HEK293 (cell line): ENCODE measurements at regions not wholly inside any gene's neighbourhood (a gene's known extent, or its start where the extent isn't known, plus 50 kb on each side); places are given as distances from the start of the nearest gene placed in this dataset.

Experiments
- CTCF ChIP-seq: fragments of 450-650 bp; formaldehyde crosslinking; IDR thresholded peaks from 2 replicates; pipeline ENCODE4 v1.5.1; 2016; ENCODE audit warnings: missing biosample characterization, missing genetic modification characterization
- GFI1B ChIP-seq: fragments of 450-650 bp; formaldehyde crosslinking; IDR thresholded peaks from 2 replicates; pipeline ENCODE4 v1.5.1; 2016; ENCODE audit warnings: missing biosample characterization, missing genetic modification characterization
- HOXA7 ChIP-seq: sonication (generic); formaldehyde crosslinking; IDR thresholded peaks from 2 replicates; pipeline ENCODE4 v1.8.1; 2022; ENCODE audit warnings: missing genetic modification reagents, borderline replicate concordance
- IKZF3 ChIP-seq: fragments of 450-650 bp; IDR thresholded peaks from 2 replicates; pipeline ENCODE4 v1.5.0; 2018; ENCODE audit warnings: missing biosample characterization, mild to moderate bottlenecking, missing genetic modification characterization, moderate library complexity
- KLF1 ChIP-seq: fragments of 450-650 bp; formaldehyde crosslinking; IDR thresholded peaks from 2 replicates; pipeline ENCODE4 v1.5.1; 2016; ENCODE audit warnings: missing biosample characterization, missing genetic modification characterization
- YY1 ChIP-seq: fragments of 450-650 bp; formaldehyde crosslinking; IDR thresholded peaks from 2 replicates; pipeline ENCODE4 v1.5.1; 2018; ENCODE audit warnings: missing biosample characterization, missing genetic modification characterization
- ZBTB21 ChIP-seq: fragments of 450-650 bp; formaldehyde crosslinking; IDR thresholded peaks from 2 replicates; pipeline ENCODE4 v1.5.1; 2017; ENCODE audit warnings: missing biosample characterization, missing genetic modification characterization
- ZBTB6 ChIP-seq: fragments of 450-650 bp; formaldehyde crosslinking; IDR thresholded peaks from 2 replicates; pipeline ENCODE4 v1.5.1; 2017; ENCODE audit warnings: missing biosample characterization, missing genetic modification characterization
- ZFP3 ChIP-seq: fragments of 450-650 bp; formaldehyde crosslinking; IDR thresholded peaks from 2 replicates; pipeline ENCODE4 v1.5.1; 2016; ENCODE audit warnings: low read depth, missing biosample characterization, missing genetic modification characterization
- ZNF174 ChIP-seq: fragments of 450-650 bp; formaldehyde crosslinking; IDR thresholded peaks from 2 replicates; pipeline ENCODE4 v1.5.0; 2017; ENCODE audit warnings: missing biosample characterization, mild to moderate bottlenecking, missing genetic modification characterization
- ZNF549 ChIP-seq: fragments of 450-650 bp; IDR thresholded peaks from 2 replicates; pipeline ENCODE4 v1.5.1; 2018; ENCODE audit warnings: missing biosample characterization, missing genetic modification characterization, mild to moderate bottlenecking, inconsistent platforms, moderate library complexity
- ZNF560 ChIP-seq: fragments of 450-650 bp; formaldehyde crosslinking; IDR thresholded peaks from 2 replicates; pipeline ENCODE4 v1.5.1; 2017; ENCODE audit warnings: missing biosample characterization, missing genetic modification characterization, borderline replicate concordance
- ZNF571 ChIP-seq: fragments of 450-650 bp; formaldehyde crosslinking; IDR thresholded peaks from 2 replicates; pipeline ENCODE4 v1.5.0; 2017; ENCODE audit warnings: missing biosample characterization, missing genetic modification characterization

- TF ChIP-seq GFI1B (tag by site-specific recombination), result no peak
- no peak for TF ChIP-seq CTCF (tag by site-specific recombination)
- no peak for TF ChIP-seq IKZF3 (tag by site-specific recombination)
- no peak for TF ChIP-seq HOXA7 (CRISPR knock-in tag)
- no peak for TF ChIP-seq ZNF174 (tag by site-specific recombination)
- TF ChIP-seq ZBTB21, result no peak
- TF ChIP-seq ZNF571 (tag by site-specific recombination), result no peak
- no peak for TF ChIP-seq KLF1
- TF ChIP-seq ZNF560 (tag by site-specific recombination), result no peak
- no peak for TF ChIP-seq ZNF549
- TF ChIP-seq ZFP3 (tag by site-specific recombination), result no peak
- TF ChIP-seq YY1 (tag by site-specific recombination), result no peak
- TF ChIP-seq ZBTB6, result no peak
Observed at GRCh38 chr11:112778877-112779266, 182.3 kb upstream of the NCAM1 start.
